ENCODE measurements at regions not wholly inside any gene's neighbourhood (a gene's known extent, or its start where the extent isn't known, plus 50 kb on each side); places are given as distances from the start of the nearest gene placed in this dataset.
A peak's percentile ranks its signal among the peaks of the same experiment; 100 is the strongest.

GRCh38 chr13:87122551-87122950 is 548.6 kb upstream of the SLITRK5 start:
- no peak overlapping the region for H3K9ac ChIP-seq (ENCODE audit: insufficient read depth, low read depth, low read length)
- in situ Hi-C loops (cut with HindIII; ENCODE audit: extremely low pct_ligation_motif_present, low pct_unique_long_range_greater_than_20kb), result no loop called here
- no peak overlapping the region for H3K4me2 ChIP-seq (ENCODE audit: low read depth, low read length)
- POLR2A ChIA-PET, result no interaction called here
- TF ChIP-seq CSRNP1 (CRISPR knock-in tag; IDR thresholded peaks at IDR 0.05) (no peak), SMAD3 (CRISPR knock-in tag; IDR thresholded peaks at IDR 0.05) (no peak), ZNF670 (CRISPR knock-in tag; IDR thresholded peaks at IDR 0.05; ENCODE audit: borderline replicate concordance) (no peak), TBP (CRISPR knock-in tag; IDR thresholded peaks at IDR 0.05) (no peak), KMT2B (CRISPR knock-in tag; IDR thresholded peaks at IDR 0.05) (no peak), EED (CRISPR knock-in tag; IDR thresholded peaks at IDR 0.05) (no peak)
- H3K4me1 ChIP-seq (ENCODE audit: insufficient read depth, low read length), result no peaks in the 10 kb centered on the region
- no peak for DNase-seq (ENCODE audit: low spot score)
- H4K20me1 ChIP-seq (ENCODE audit: insufficient read depth, low read length), result no peaks in the 10 kb centered on the region; the same call in 1 of the 2 replicates
- no peak overlapping the region for H3K27ac ChIP-seq (ENCODE audit: extremely low read length, insufficient read depth, low read length)
- no TSS peak for BruUV-seq (replicated peaks)
- CTCF ChIA-PET (ENCODE audit: low intra/inter-chr PET ratio, low total read pairs), result no interaction called here
- no peak overlapping the region for H3K4me3 ChIP-seq (replicated peaks in 1 of 3; ENCODE audit: insufficient read depth in 1 of 3, low read depth in 2 of 3, low read length in 3 of 3)
- H3K79me2 ChIP-seq (ENCODE audit: insufficient read depth, low read length), result no peaks in the 10 kb centered on the region
- intact Hi-C loops (cut with micrococcal nuclease; ENCODE audit: unreplicated experiment), result no loop called here
- FAIRE-seq, result no peak
- no peak for ATAC-seq
- H2AFZ ChIP-seq (ENCODE audit: low read length), result no peak overlapping the region
- no peaks in the 10 kb centered on the region for H3K9me3 ChIP-seq (ENCODE audit: low read length)
- H3K27me3 ChIP-seq (ENCODE audit: control insufficient read depth in 1 of 2, insufficient read depth in 2 of 2, low read length in 2 of 2), result no peaks in the 10 kb centered on the region
- H3K36me3 ChIP-seq (replicated peaks in 1 of 2; ENCODE audit: control insufficient read depth in 1 of 2, insufficient read depth in 2 of 2, low read length in 2 of 2), result no peaks in the 10 kb centered on the region

- Histone ChIP-seq H3K4me2 (ENCODE audit: low read depth, low read length) (no peak overlapping the region), H3K36me3 (replicated peaks in 1 of 2; ENCODE audit: control insufficient read depth in 1 of 2, insufficient read depth in 2 of 2, low read length in 2 of 2) (no peaks in the 10 kb centered on the region), H3K9me3 (ENCODE audit: low read length) (no peaks in the 10 kb centered on the region), H3K4me1 (ENCODE audit: insufficient read depth, low read length) (no peaks in the 10 kb centered on the region), H3K4me3 (replicated peaks in 1 of 3; ENCODE audit: insufficient read depth in 1 of 3, low read depth in 2 of 3, low read length in 3 of 3) (no peak overlapping the region), H4K20me1 (ENCODE audit: insufficient read depth, low read length) (no peaks in the 10 kb centered on the region; the same call in 1 of the 2 replicates), H3K9ac (ENCODE audit: insufficient read depth, low read depth, low read length) (no peak overlapping the region), H3K79me2 (ENCODE audit: insufficient read depth, low read length) (no peaks in the 10 kb centered on the region), H3K27me3 (ENCODE audit: control insufficient read depth in 1 of 2, insufficient read depth in 2 of 2, low read length in 2 of 2) (no peaks in the 10 kb centered on the region; a peak in 1 of 5 replicates), H3K27ac (ENCODE audit: extremely low read length, insufficient read depth, low read length) (no peak overlapping the region), H2AFZ (ENCODE audit: low read length) (no peak overlapping the region)
- CTCF ChIA-PET (ENCODE audit: low intra/inter-chr PET ratio, low total read pairs), result no interaction called here
- BruUV-seq (replicated peaks), result no TSS peak
- FAIRE-seq (no peak), ATAC-seq (peak; percentile 69), DNase-seq (ENCODE audit: low spot score) (peak; percentile 10)
- in situ Hi-C loops (cut with HindIII; ENCODE audit: extremely low pct_ligation_motif_present, low pct_unique_long_range_greater_than_20kb), result no loop called here
- WGBS (ENCODE audit: low lambda C conversion rate), result 2% methylated on average over 10 of the region's 10 CpGs
- intact Hi-C loops (cut with micrococcal nuclease; ENCODE audit: unreplicated experiment), result no loop called here
- POLR2A ChIA-PET, result no interaction called here
- peak; percentile 61 for TF ChIP-seq FOSL2 (CRISPR knock-in tag; IDR thresholded peaks at IDR 0.05)
- TF ChIP-seq ZNF354B (CRISPR knock-in tag; IDR thresholded peaks at IDR 0.05), result no peak
- no peak for TF ChIP-seq MEIS2 (CRISPR knock-in tag; IDR thresholded peaks at IDR 0.05)
- TF ChIP-seq HOMEZ (CRISPR knock-in tag; IDR thresholded peaks at IDR 0.05; ENCODE audit: low read depth), result no peak
- TF ChIP-seq KDM4B (CRISPR knock-in tag; IDR thresholded peaks at IDR 0.05), result no peak
- TF ChIP-seq ZNF10 (CRISPR knock-in tag; IDR thresholded peaks at IDR 0.05; ENCODE audit: borderline replicate concordance, low read depth), result no peak
- TF ChIP-seq ETV5 (CRISPR knock-in tag; IDR thresholded peaks at IDR 0.05; ENCODE audit: borderline replicate concordance), result no peak
- TF ChIP-seq IRX3 (CRISPR knock-in tag; IDR thresholded peaks at IDR 0.05; ENCODE audit: borderline replicate concordance, low read depth), result no peak
- no peak for TF ChIP-seq ZNF570 (CRISPR knock-in tag; IDR thresholded peaks at IDR 0.05; ENCODE audit: borderline replicate concordance)
Measured at GRCh38 chr13:87123987-87124784, 547.0 kb upstream of the SLITRK5 start.

Measured in HepG2 (cell line).